Stimulated activated memory B cell treated with anti-CD40 and anti-IgM and Interleukin-4, amounts not matched to agents 10 μg/mL and 1 μg/mL and 100 μg/mL, for 72 hours (primary cell): ENCODE measurements at regions not wholly inside any gene's neighbourhood (a gene's known extent, or its start where the extent isn't known, plus 50 kb on each side); places are given as distances from the start of the nearest gene placed in this dataset.

Source experiments
- ATAC-seq: fragments of 150-1000 bp; cut with Tn5 transposase; 2 replicates; pipeline ENCODE4 v1.10.0; 2021
- H3K27ac Mint-ChIP-seq: one replicate; pipeline ENCODE4 v1.8.0; 2022; ENCODE audit warnings: mild to moderate bottlenecking, mixed read lengths
- H3K27me3 Mint-ChIP-seq: one replicate; pipeline ENCODE4 v1.8.0; 2022; ENCODE audit warnings: mixed read lengths
- H3K36me3 Mint-ChIP-seq: one replicate; pipeline ENCODE4 v1.8.0; 2022; ENCODE audit warnings: mixed read lengths
- H3K4me1 Mint-ChIP-seq: one replicate; pipeline ENCODE4 v1.8.0; 2022; ENCODE audit warnings: mixed read lengths
- H3K4me3 Mint-ChIP-seq: one replicate; pipeline ENCODE4 v1.8.0; 2022; ENCODE audit warnings: mild to moderate bottlenecking, moderate library complexity, mixed read lengths
- H3K9me3 Mint-ChIP-seq: one replicate; pipeline ENCODE4 v1.8.0; 2022; ENCODE audit warnings: mixed read lengths

GRCh38 chr16:86971251-86971650 is 345.9 kb downstream of the C16orf95 start:
- H3K36me3 Mint-ChIP-seq = no peaks in the 10 kb centered on the region
- no peak overlapping the region for H3K27ac Mint-ChIP-seq

GRCh38 chr16:86974120-86974519 is 343.1 kb downstream of the C16orf95 start:
- Mint-ChIP-seq H3K4me1 (no peaks in the 10 kb centered on the region), H3K4me3 (no peak overlapping the region), H3K9me3 (peaks cover 7% of the 10 kb centered on the region), H3K27me3 (peaks cover 12% of the 10 kb centered on the region), H3K36me3 (no peaks in the 10 kb centered on the region), H3K27ac (no peak overlapping the region)
- ATAC-seq = no peak

More at GRCh38 chr16:86971251-86971650, 345.9 kb downstream of the C16orf95 start:
- no peak for ATAC-seq
- Mint-ChIP-seq H3K27me3 (peaks cover 12% of the 10 kb centered on the region), H3K4me3 (no peak overlapping the region), H3K9me3 (peaks cover 7% of the 10 kb centered on the region), H3K4me1 (no peaks in the 10 kb centered on the region)

- Mint-ChIP-seq H3K4me3 (no peak overlapping the region), H3K27ac (no peak overlapping the region), H3K36me3 (no peaks in the 10 kb centered on the region), H3K4me1 (no peaks in the 10 kb centered on the region), H3K27me3 (peaks cover 19% of the 10 kb centered on the region), H3K9me3 (peaks cover 13% of the 10 kb centered on the region)
- ATAC-seq = no peak
Measured at GRCh38 chr16:86975445-86975844, 341.7 kb downstream of the C16orf95 start.

- ATAC-seq = no peak
- H3K27ac Mint-ChIP-seq = no peak overlapping the region
- no peaks in the 10 kb centered on the region for H3K36me3 Mint-ChIP-seq
- H3K27me3 Mint-ChIP-seq = peaks cover 18% of the 10 kb centered on the region
- H3K9me3 Mint-ChIP-seq = peaks cover 11% of the 10 kb centered on the region
- H3K4me3 Mint-ChIP-seq = no peak overlapping the region
- H3K4me1 Mint-ChIP-seq = no peaks in the 10 kb centered on the region
Measured at GRCh38 chr16:86977076-86977676, 340.0 kb downstream of the C16orf95 start.

- peaks cover 6% of the 10 kb centered on the region for H3K9me3 Mint-ChIP-seq
- H3K36me3 Mint-ChIP-seq = no peaks in the 10 kb centered on the region
- H3K4me3 Mint-ChIP-seq = no peak overlapping the region
- H3K27ac Mint-ChIP-seq = no peak overlapping the region
- no peak for ATAC-seq
- H3K4me1 Mint-ChIP-seq = no peaks in the 10 kb centered on the region
- peaks cover 14% of the 10 kb centered on the region for H3K27me3 Mint-ChIP-seq
Measured at GRCh38 chr16:86978445-86979030, 338.7 kb downstream of the C16orf95 start.

- Mint-ChIP-seq H3K9me3 (peaks cover 6% of the 10 kb centered on the region), H3K36me3 (no peaks in the 10 kb centered on the region), H3K27me3 (peaks cover 14% of the 10 kb centered on the region), H3K4me1 (no peaks in the 10 kb centered on the region), H3K4me3 (no peak overlapping the region), H3K27ac (no peak overlapping the region)
- no peak for ATAC-seq
Measured at GRCh38 chr16:86979061-86979460, 338.1 kb downstream of the C16orf95 start.

GRCh38 chr16:86979984-86980553 is 337.1 kb downstream of the C16orf95 start:
- H3K36me3 Mint-ChIP-seq = no peaks in the 10 kb centered on the region
- H3K27ac Mint-ChIP-seq = no peak overlapping the region
- H3K4me3 Mint-ChIP-seq = no peak overlapping the region
- peaks cover 6% of the 10 kb centered on the region for H3K9me3 Mint-ChIP-seq
- no peak for ATAC-seq
- H3K27me3 Mint-ChIP-seq = peaks cover 14% of the 10 kb centered on the region
- no peaks in the 10 kb centered on the region for H3K4me1 Mint-ChIP-seq

GRCh38 chr16:86980644-86981043 is 336.5 kb downstream of the C16orf95 start:
- no peaks in the 10 kb centered on the region for H3K4me1 Mint-ChIP-seq
- no peak overlapping the region for H3K27ac Mint-ChIP-seq
- H3K4me3 Mint-ChIP-seq = no peak overlapping the region
- ATAC-seq = no peak
- no peaks in the 10 kb centered on the region for H3K36me3 Mint-ChIP-seq
- H3K9me3 Mint-ChIP-seq = peaks cover 6% of the 10 kb centered on the region
- H3K27me3 Mint-ChIP-seq = peaks cover 14% of the 10 kb centered on the region

- Mint-ChIP-seq H3K27me3 (peaks cover 14% of the 10 kb centered on the region), H3K9me3 (peaks cover 6% of the 10 kb centered on the region), H3K36me3 (no peaks in the 10 kb centered on the region), H3K27ac (no peak overlapping the region), H3K4me1 (no peaks in the 10 kb centered on the region), H3K4me3 (no peak overlapping the region)
- no peak for ATAC-seq
Measured at GRCh38 chr16:86982347-86982596, 334.9 kb downstream of the C16orf95 start.

- no peak for ATAC-seq
- no peaks in the 10 kb centered on the region for H3K4me1 Mint-ChIP-seq
- peaks cover 6% of the 10 kb centered on the region for H3K9me3 Mint-ChIP-seq
- H3K27ac Mint-ChIP-seq = no peak overlapping the region
- H3K27me3 Mint-ChIP-seq = peaks cover 16% of the 10 kb centered on the region
- no peaks in the 10 kb centered on the region for H3K36me3 Mint-ChIP-seq
- no peak overlapping the region for H3K4me3 Mint-ChIP-seq
Measured at GRCh38 chr16:86982912-86983311, 334.3 kb downstream of the C16orf95 start.

GRCh38 chr16:86983621-86984020 is 333.6 kb downstream of the C16orf95 start:
- Mint-ChIP-seq H3K4me1 (no peaks in the 10 kb centered on the region), H3K27me3 (peaks cover 23% of the 10 kb centered on the region), H3K27ac (no peak overlapping the region), H3K9me3 (peaks cover 6% of the 10 kb centered on the region), H3K36me3 (no peaks in the 10 kb centered on the region), H3K4me3 (no peak overlapping the region)
- no peak for ATAC-seq

- H3K36me3 Mint-ChIP-seq = no peaks in the 10 kb centered on the region
- no peaks in the 10 kb centered on the region for H3K4me1 Mint-ChIP-seq
- no peak overlapping the region for H3K4me3 Mint-ChIP-seq
- no peak overlapping the region for H3K27ac Mint-ChIP-seq
- no peak for ATAC-seq
- H3K9me3 Mint-ChIP-seq = peaks cover 6% of the 10 kb centered on the region
- H3K27me3 Mint-ChIP-seq = peaks cover 30% of the 10 kb centered on the region
Measured at GRCh38 chr16:86984343-86984742, 332.8 kb downstream of the C16orf95 start.

- Mint-ChIP-seq H3K27ac (no peak overlapping the region), H3K4me1 (peaks cover 1% of the 10 kb centered on the region), H3K9me3 (peaks cover 3% of the 10 kb centered on the region), H3K27me3 (peaks cover 27% of the 10 kb centered on the region), H3K36me3 (no peaks in the 10 kb centered on the region), H3K4me3 (no peak overlapping the region)
- ATAC-seq = no peak
Measured at GRCh38 chr16:86984991-86985647, 332.1 kb downstream of the C16orf95 start.

- H3K27ac Mint-ChIP-seq = no peak overlapping the region
- no peak for ATAC-seq
- peaks cover 32% of the 10 kb centered on the region for H3K27me3 Mint-ChIP-seq
- no peaks in the 10 kb centered on the region for H3K9me3 Mint-ChIP-seq
- H3K36me3 Mint-ChIP-seq = no peaks in the 10 kb centered on the region
- peaks cover 5% of the 10 kb centered on the region for H3K4me1 Mint-ChIP-seq
- H3K4me3 Mint-ChIP-seq = no peak overlapping the region
Measured at GRCh38 chr16:86985648-86986015, 331.6 kb downstream of the C16orf95 start.

- H3K27ac Mint-ChIP-seq = no peak overlapping the region
- H3K36me3 Mint-ChIP-seq = no peaks in the 10 kb centered on the region
- H3K4me3 Mint-ChIP-seq = no peak overlapping the region
- ATAC-seq = no peak
- H3K4me1 Mint-ChIP-seq = peaks cover 5% of the 10 kb centered on the region
- H3K27me3 Mint-ChIP-seq = peaks cover 37% of the 10 kb centered on the region
- H3K9me3 Mint-ChIP-seq = no peaks in the 10 kb centered on the region
Measured at GRCh38 chr16:86986136-86986535, 331.1 kb downstream of the C16orf95 start.
